CD14-positive monocyte (primary cell): ENCODE measurements at regions not wholly inside any gene's neighbourhood (a gene's known extent, or its start where the extent isn't known, plus 50 kb on each side); places are given as distances from the start of the nearest gene placed in this dataset.
"Not testable (repeated sequence)": the region's sequence is repeated elsewhere in the genome, so short reads cannot be mapped to it uniquely, and the experiment has no call there.

Source experiments
- DNase-seq, 3 donors: peaks; one replicate each; pipeline ENCODE4 v3.0.0-alpha.2; 2011 to 2022
- H2AFZ ChIP-seq: 2 replicates; pipeline ENCODE4 v1.6.0; 2012; ENCODE audit warnings: mild to moderate bottlenecking, low read depth, low read length, inconsistent platforms; ENCODE audit not compliant: insufficient read depth, poor library complexity, severe bottlenecking
- H3K27ac ChIP-seq, 2 donors: 1 replicate in 1 of 2; 2 replicates in 1 of 2; pipeline ENCODE4 v1.5.1; 2012 to 2013; ENCODE audit warnings: low read length in 2 of 2, control low read depth in 1 of 2, inconsistent platforms in 1 of 2, low read depth in 1 of 2, mild to moderate bottlenecking in 1 of 2
- H3K27me3 ChIP-seq, 2 donors: one replicate each; pipeline versions ENCODE4 v1.6.0 to v1.6.1; 2011 to 2013; ENCODE audit warnings: low read length in 2 of 2; ENCODE audit not compliant: control insufficient read depth in 2 of 2, insufficient read depth in 2 of 2
- H3K36me3 ChIP-seq, 2 donors: replicated peaks in 1 of 2; 1 replicate in 1 of 2; 2 replicates in 1 of 2; pipeline versions ENCODE4 v1.5.1 to v1.6.1; 2012 to 2013; ENCODE audit warnings: low read length in 2 of 2, control low read depth in 1 of 2, inconsistent platforms in 1 of 2, mild to moderate bottlenecking in 1 of 2; ENCODE audit not compliant: insufficient read depth in 2 of 2, control insufficient read depth in 1 of 2
- H3K4me1 ChIP-seq, 2 donors: 1 replicate in 1 of 2; 2 replicates in 1 of 2; pipeline versions ENCODE4 v1.5.1 to v1.6.1; 2012 to 2013; ENCODE audit warnings: low read length in 2 of 2, control low read depth in 1 of 2, inconsistent platforms in 1 of 2, mild to moderate bottlenecking in 1 of 2, moderate library complexity in 1 of 2; ENCODE audit not compliant: insufficient read depth in 2 of 2, control insufficient read depth in 1 of 2
- H3K4me2 ChIP-seq: replicated peaks from 2 replicates; pipeline ENCODE3; 2012; ENCODE audit warnings: low read length, moderate library complexity, mild to moderate bottlenecking; ENCODE audit not compliant: poor library complexity, severe bottlenecking; ENCODE audit errors: extremely low read depth
- H3K4me3 ChIP-seq, 3 experiments: fragments of 200-600 bp in 1 of 3; sonication (generic) in 1 of 3; replicated peaks in 1 of 3; 1 replicate in 2 of 3; 2 replicates in 1 of 3; pipeline ENCODE4 v1.5.1; 2011 to 2013; ENCODE audit warnings: low read length in 3 of 3, mild to moderate bottlenecking in 3 of 3, control low read depth in 2 of 3, low read depth in 2 of 3, inconsistent platforms in 1 of 3, moderate library complexity in 1 of 3
- H3K79me2 ChIP-seq: 2 replicates; pipeline ENCODE4 v1.6.0; 2012; ENCODE audit warnings: mild to moderate bottlenecking, control low read depth, inconsistent platforms, low read length, moderate library complexity; ENCODE audit not compliant: insufficient read depth
- H3K9ac ChIP-seq: 2 replicates; pipeline ENCODE4 v1.6.0; 2017; ENCODE audit warnings: low read length, mild to moderate bottlenecking; ENCODE audit not compliant: insufficient read depth, poor library complexity, severe bottlenecking
- H3K9me3 ChIP-seq, 2 donors: replicated peaks in 1 of 2; 1 replicate in 1 of 2; 2 replicates in 1 of 2; pipeline versions ENCODE4 v1.5.1 to v1.6.1; 2012 to 2013; ENCODE audit warnings: low read length in 2 of 2, control low read depth in 1 of 2; ENCODE audit not compliant: control insufficient read depth in 1 of 2, insufficient read depth in 1 of 2
- H4K20me1 ChIP-seq: 2 replicates; pipeline ENCODE4 v1.6.0; 2012; ENCODE audit warnings: mild to moderate bottlenecking, low read length, control low read depth, moderate library complexity; ENCODE audit not compliant: insufficient read depth
- H3K27ac Mint-ChIP-seq, 7 donors: one replicate each; pipeline ENCODE4 v1.8.0; 2020; ENCODE audit warnings: mild to moderate bottlenecking in 7 of 7, mixed read lengths in 7 of 7, moderate library complexity in 6 of 7, inconsistent platforms in 2 of 7
- H3K27me3 Mint-ChIP-seq, 3 donors: one replicate each; pipeline ENCODE4 v1.8.0; 2021 to 2022; ENCODE audit warnings: low read depth in 3 of 3, mild to moderate bottlenecking in 3 of 3, mixed read lengths in 3 of 3, moderate library complexity in 3 of 3, inconsistent platforms in 1 of 3
- H3K36me3 Mint-ChIP-seq, 2 donors: one replicate each; pipeline ENCODE4 v1.8.0; 2020; ENCODE audit warnings: mixed read lengths in 2 of 2, inconsistent platforms in 1 of 2, mild to moderate bottlenecking in 1 of 2
- H3K4me1 Mint-ChIP-seq: one replicate; pipeline ENCODE4 v1.8.0; 2020; ENCODE audit warnings: mild to moderate bottlenecking, mixed read lengths
- H3K4me3 Mint-ChIP-seq, 2 donors: one replicate each; pipeline ENCODE4 v1.8.0; 2020; ENCODE audit warnings: mild to moderate bottlenecking in 2 of 2, mixed read lengths in 2 of 2, moderate library complexity in 1 of 2
- H3K9me3 Mint-ChIP-seq, 7 donors: one replicate each; pipeline ENCODE4 v1.8.0; 2020 to 2022; ENCODE audit warnings: mixed read lengths in 7 of 7, mild to moderate bottlenecking in 6 of 7, moderate library complexity in 6 of 7, inconsistent platforms in 2 of 7
- WGBS: methylation state at CpG from one replicate; pipeline ENCODE4 v1.1.5; 2013; ENCODE audit warnings: missing lambda C conversion rate; ENCODE audit not compliant: insufficient coverage; 5-methylcytosine and 5-hydroxymethylcytosine counted together
- intact Hi-C, 2 donors: fragments of 100-400 bp; cut with micrococcal nuclease; formaldehyde crosslinking; loops; one replicate each; pipeline versions ENCODE4 v1.15.0 to v1.15.1; 2023
- TF ChIP-seq, protein P1 (sequence below): fragments of 200-600 bp; IDR thresholded peaks from one replicate; pipeline ENCODE4 v1.8.0; 2022; ENCODE audit warnings: antibody characterized with exemption, mild to moderate bottlenecking

GRCh38 chr12:32021346-32021773 lies 62.1 kb downstream of the RESF1 start:
- TF ChIP-seq, protein P1, sequence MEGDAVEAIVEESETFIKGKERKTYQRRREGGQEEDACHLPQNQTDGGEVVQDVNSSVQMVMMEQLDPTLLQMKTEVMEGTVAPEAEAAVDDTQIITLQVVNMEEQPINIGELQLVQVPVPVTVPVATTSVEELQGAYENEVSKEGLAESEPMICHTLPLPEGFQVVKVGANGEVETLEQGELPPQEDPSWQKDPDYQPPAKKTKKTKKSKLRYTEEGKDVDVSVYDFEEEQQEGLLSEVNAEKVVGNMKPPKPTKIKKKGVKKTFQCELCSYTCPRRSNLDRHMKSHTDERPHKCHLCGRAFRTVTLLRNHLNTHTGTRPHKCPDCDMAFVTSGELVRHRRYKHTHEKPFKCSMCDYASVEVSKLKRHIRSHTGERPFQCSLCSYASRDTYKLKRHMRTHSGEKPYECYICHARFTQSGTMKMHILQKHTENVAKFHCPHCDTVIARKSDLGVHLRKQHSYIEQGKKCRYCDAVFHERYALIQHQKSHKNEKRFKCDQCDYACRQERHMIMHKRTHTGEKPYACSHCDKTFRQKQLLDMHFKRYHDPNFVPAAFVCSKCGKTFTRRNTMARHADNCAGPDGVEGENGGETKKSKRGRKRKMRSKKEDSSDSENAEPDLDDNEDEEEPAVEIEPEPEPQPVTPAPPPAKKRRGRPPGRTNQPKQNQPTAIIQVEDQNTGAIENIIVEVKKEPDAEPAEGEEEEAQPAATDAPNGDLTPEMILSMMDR = no peak
- Mint-ChIP-seq H3K9me3 (peaks cover 0 to 3% (median 0%) of the 10 kb centered on the region in 7 donors), H3K36me3 (no peaks in the 10 kb centered on the region), H3K27me3 (peaks cover 2 to 5% (median 4%) of the 10 kb centered on the region in 3 donors), H3K4me1 (no peaks in the 10 kb centered on the region), H3K27ac (no peak overlapping the region), H3K4me3 (no peak overlapping the region)
- H3K4me1 ChIP-seq = no peaks in the 10 kb centered on the region
- no peaks in the 10 kb centered on the region for H4K20me1 ChIP-seq
- no peak overlapping the region for H3K4me3 ChIP-seq
- no peaks in the 10 kb centered on the region for H3K27me3 ChIP-seq
- WGBS = no CpG with 5 or more reads among the region's 2 CpGs
- H3K4me2 ChIP-seq = no peak overlapping the region
- no peaks in the 10 kb centered on the region for H3K9me3 ChIP-seq
- DNase-seq = no peak
- H2AFZ ChIP-seq = no peak overlapping the region
- no peak overlapping the region for H3K9ac ChIP-seq
- intact Hi-C loops = no loop called here
- H3K36me3 ChIP-seq = no peaks in the 10 kb centered on the region
- H3K79me2 ChIP-seq = no peaks in the 10 kb centered on the region
- H3K27ac ChIP-seq = no peak overlapping the region

DNA sequence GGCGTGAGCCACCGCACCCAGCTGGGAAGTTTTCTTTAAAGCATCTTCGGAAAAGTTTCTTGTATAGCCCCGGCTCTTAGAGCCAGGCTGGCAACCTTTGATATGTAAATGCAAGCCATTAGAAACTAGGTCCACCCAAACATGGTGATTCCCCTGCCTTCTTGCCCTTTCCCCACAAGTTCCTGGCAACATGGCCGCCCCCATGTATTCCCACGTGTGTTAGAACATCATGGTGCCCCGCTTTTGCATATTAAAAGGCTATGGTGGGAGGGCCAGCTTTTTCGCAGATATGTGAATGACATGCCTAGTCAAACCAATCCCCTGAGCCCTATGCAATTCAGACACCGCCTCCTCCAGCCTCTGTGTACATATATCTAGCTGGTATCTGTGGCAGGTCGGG lies 63.2 kb downstream of the RESF1 start:
- H3K4me1 Mint-ChIP-seq, H3K9me3 Mint-ChIP-seq, intact Hi-C loops, H3K4me3 ChIP-seq, H3K36me3 Mint-ChIP-seq, H2AFZ ChIP-seq, H3K36me3 ChIP-seq, H3K27me3 Mint-ChIP-seq, H3K4me1 ChIP-seq, H3K27me3 ChIP-seq, H3K9me3 ChIP-seq, H3K27ac ChIP-seq, DNase-seq, H3K79me2 ChIP-seq, H3K4me2 ChIP-seq, H3K4me3 Mint-ChIP-seq, H4K20me1 ChIP-seq, H3K9ac ChIP-seq: not testable (repeated sequence)
- 96% methylated on average over 4 of the region's 10 CpGs for WGBS
- peak overlapping the region in 1 of 7 donors; percentile 53 for H3K27ac Mint-ChIP-seq

GRCh38 chr12:32023861-32024260 lies 64.6 kb downstream of the RESF1 start:
- H3K9me3 ChIP-seq, H3K9me3 Mint-ChIP-seq, H3K4me1 Mint-ChIP-seq, H3K4me3 Mint-ChIP-seq, H3K79me2 ChIP-seq, H3K36me3 ChIP-seq, H3K4me1 ChIP-seq, H3K4me3 ChIP-seq, H3K36me3 Mint-ChIP-seq, H2AFZ ChIP-seq, H3K27me3 ChIP-seq, H3K27ac Mint-ChIP-seq, H4K20me1 ChIP-seq, H3K9ac ChIP-seq, H3K27ac ChIP-seq, DNase-seq, H3K4me2 ChIP-seq, H3K27me3 Mint-ChIP-seq, intact Hi-C loops: not testable (repeated sequence)
- WGBS = 97% methylated on average over 6 of the region's 9 CpGs
